ENCODE measurements at regions not wholly inside any gene's neighbourhood (a gene's known extent, or its start where the extent isn't known, plus 50 kb on each side); places are given as distances from the start of the nearest gene placed in this dataset.

- TF ChIP-seq SP1 (IDR thresholded peaks at IDR 0.05): no peak
- no peak for TF ChIP-seq NFRKB (IDR thresholded peaks at IDR 0.05)
- no peak for TF ChIP-seq HDGF (IDR thresholded peaks at IDR 0.05; ENCODE audit: borderline replicate concordance)
- no peak for TF ChIP-seq SUZ12 (IDR thresholded peaks at IDR 0.05)
- no peak for TF ChIP-seq BHLHE40 (IDR thresholded peaks at IDR 0.05; ENCODE audit: borderline replicate concordance)
- no peak for TF ChIP-seq FOXM1 (IDR thresholded peaks at IDR 0.05; ENCODE audit: borderline replicate concordance)
- TF ChIP-seq ZNF384 (IDR thresholded peaks at IDR 0.05): no peak
- no peak for TF ChIP-seq FOXA1 (IDR thresholded peaks at IDR 0.05)
- TF ChIP-seq CTBP1 (IDR thresholded peaks at IDR 0.05; ENCODE audit: borderline replicate concordance): no peak
- no peak for TF ChIP-seq FOXK2 (IDR thresholded peaks at IDR 0.05)
- no peak for TF ChIP-seq L3MBTL2 (conservative IDR thresholded peaks at IDR 0.05)
These were observed 158.0 kb upstream of the AHR start for GRCh38 chr7:17140406-17140805.
